K562 (cell line): ENCODE measurements at regions not wholly inside any gene's neighbourhood (a gene's known extent, or its start where the extent isn't known, plus 50 kb on each side); places are given as distances from the start of the nearest gene placed in this dataset.

Source experiments
- ARNT ChIP-seq, 2 experiments: fragments of 450-650 bp; IDR thresholded peaks; 2 replicates each; pipeline ENCODE4 v1.6.1; 2016; ENCODE audit warnings: mild to moderate bottlenecking in 1 of 2
- CC2D1A ChIP-seq: fragments of 450-650 bp; IDR thresholded peaks from 2 replicates; pipeline ENCODE4 v1.6.1; 2017; ENCODE audit warnings: mild to moderate bottlenecking
- EZH2 ChIP-seq: IDR thresholded peaks from 2 replicates; pipeline ENCODE4 v1.6.1; 2012; ENCODE audit warnings: low read depth, mild to moderate bottlenecking, inconsistent platforms, low read length, borderline replicate concordance
- KLF10 ChIP-seq: fragments of 250-450 bp; sonication (Bioruptor Pico); IDR thresholded peaks from 2 replicates; pipeline ENCODE4 v1.6.1; 2021; ENCODE audit warnings: matching md5 sums
- SREBF1 ChIP-seq: fragments of 150-350 bp; IDR thresholded peaks from 2 replicates; pipeline ENCODE4 v1.6.1; 2014; ENCODE audit warnings: antibody characterized with exemption, low read depth, low read length, borderline replicate concordance
- XRCC3 ChIP-seq: fragments of 450-650 bp; IDR thresholded peaks from 2 replicates; pipeline ENCODE4 v1.6.1; 2017; ENCODE audit warnings: mild to moderate bottlenecking, moderate library complexity
- TF ChIP-seq, protein P1 (sequence below): sonication (generic); formaldehyde crosslinking; IDR thresholded peaks from 2 replicates; pipeline ENCODE4 v1.8.0; 2022; ENCODE audit warnings: missing genetic modification reagents, mild to moderate bottlenecking, borderline replicate concordance
- TF ChIP-seq, protein P2 (sequence below): sonication (generic); formaldehyde crosslinking; IDR thresholded peaks from 2 replicates; pipeline ENCODE4 v1.8.1; 2022; ENCODE audit warnings: missing genetic modification reagents

DNA sequence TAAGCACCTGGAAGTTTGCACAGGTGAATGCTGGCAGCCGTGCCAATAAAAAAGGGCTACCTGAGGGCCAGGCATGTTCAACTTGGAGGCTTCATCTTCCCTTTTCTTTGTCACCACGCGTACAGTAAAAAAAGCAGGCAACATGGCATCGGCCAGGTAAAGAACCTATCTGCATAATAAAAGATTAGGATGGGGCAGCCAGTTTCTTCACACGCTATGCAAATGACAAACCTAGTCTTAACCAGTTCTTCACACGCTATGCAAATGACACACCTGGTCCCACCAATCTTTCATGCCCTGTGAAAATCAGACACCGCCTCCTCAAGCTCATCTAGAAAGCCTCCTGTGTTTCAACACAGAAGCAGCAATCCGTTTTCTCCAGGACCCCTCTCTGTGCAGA lies 413.4 kb downstream of the HLX start:
- TF ChIP-seq CC2D1A: no peak
- TF ChIP-seq, protein P1, sequence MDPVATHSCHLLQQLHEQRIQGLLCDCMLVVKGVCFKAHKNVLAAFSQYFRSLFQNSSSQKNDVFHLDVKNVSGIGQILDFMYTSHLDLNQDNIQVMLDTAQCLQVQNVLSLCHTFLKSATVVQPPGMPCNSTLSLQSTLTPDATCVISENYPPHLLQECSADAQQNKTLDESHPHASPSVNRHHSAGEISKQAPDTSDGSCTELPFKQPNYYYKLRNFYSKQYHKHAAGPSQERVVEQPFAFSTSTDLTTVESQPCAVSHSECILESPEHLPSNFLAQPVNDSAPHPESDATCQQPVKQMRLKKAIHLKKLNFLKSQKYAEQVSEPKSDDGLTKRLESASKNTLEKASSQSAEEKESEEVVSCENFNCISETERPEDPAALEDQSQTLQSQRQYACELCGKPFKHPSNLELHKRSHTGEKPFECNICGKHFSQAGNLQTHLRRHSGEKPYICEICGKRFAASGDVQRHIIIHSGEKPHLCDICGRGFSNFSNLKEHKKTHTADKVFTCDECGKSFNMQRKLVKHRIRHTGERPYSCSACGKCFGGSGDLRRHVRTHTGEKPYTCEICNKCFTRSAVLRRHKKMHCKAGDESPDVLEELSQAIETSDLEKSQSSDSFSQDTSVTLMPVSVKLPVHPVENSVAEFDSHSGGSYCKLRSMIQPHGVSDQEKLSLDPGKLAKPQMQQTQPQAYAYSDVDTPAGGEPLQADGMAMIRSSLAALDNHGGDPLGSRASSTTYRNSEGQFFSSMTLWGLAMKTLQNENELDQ: no peak
- TF ChIP-seq, protein P2, sequence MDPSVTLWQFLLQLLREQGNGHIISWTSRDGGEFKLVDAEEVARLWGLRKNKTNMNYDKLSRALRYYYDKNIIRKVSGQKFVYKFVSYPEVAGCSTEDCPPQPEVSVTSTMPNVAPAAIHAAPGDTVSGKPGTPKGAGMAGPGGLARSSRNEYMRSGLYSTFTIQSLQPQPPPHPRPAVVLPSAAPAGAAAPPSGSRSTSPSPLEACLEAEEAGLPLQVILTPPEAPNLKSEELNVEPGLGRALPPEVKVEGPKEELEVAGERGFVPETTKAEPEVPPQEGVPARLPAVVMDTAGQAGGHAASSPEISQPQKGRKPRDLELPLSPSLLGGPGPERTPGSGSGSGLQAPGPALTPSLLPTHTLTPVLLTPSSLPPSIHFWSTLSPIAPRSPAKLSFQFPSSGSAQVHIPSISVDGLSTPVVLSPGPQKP: no peak
- TF ChIP-seq ARNT (IDR thresholded peaks at IDR 0.05): no peak
- no peak for TF ChIP-seq KLF10 (CRISPR knock-in tag)
- TF ChIP-seq SREBF1: no peak
- TF ChIP-seq EZH2: no peak
- no peak for TF ChIP-seq XRCC3
